Stimulated activated CD4-positive, alpha-beta T cell treated with anti-CD3 and anti-CD28 coated beads, Interleukin-2, amount 100 ng/mL, for 24 hours (primary cell): ENCODE measurements at regions not wholly inside any gene's neighbourhood (a gene's known extent, or its start where the extent isn't known, plus 50 kb on each side); places are given as distances from the start of the nearest gene placed in this dataset.

ENCODE experiments used
- DNase-seq, 2 donors: peaks; one replicate each; pipeline ENCODE4 v3.0.0-alpha.2; 2020

DNA sequence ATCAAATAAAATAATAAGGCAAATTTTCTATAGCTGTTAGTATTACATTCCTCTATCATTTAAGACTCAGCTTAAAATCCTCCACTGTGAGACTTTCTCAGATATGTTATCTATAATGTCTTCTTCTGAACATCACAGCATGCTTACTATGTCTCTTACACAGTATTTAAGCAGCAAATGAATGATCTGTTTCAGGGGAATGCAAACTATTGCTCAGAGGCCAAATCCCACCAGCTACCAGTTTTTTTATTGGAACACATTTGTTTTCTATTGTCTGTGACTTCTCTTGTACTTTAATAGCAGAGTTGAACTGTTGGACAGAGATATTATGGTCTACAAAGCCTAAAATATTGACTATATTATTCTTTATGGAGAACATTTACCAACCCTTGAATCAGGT lies 59.6 kb downstream of the C3orf38 start:
- DNase-seq, result no peak

DNA sequence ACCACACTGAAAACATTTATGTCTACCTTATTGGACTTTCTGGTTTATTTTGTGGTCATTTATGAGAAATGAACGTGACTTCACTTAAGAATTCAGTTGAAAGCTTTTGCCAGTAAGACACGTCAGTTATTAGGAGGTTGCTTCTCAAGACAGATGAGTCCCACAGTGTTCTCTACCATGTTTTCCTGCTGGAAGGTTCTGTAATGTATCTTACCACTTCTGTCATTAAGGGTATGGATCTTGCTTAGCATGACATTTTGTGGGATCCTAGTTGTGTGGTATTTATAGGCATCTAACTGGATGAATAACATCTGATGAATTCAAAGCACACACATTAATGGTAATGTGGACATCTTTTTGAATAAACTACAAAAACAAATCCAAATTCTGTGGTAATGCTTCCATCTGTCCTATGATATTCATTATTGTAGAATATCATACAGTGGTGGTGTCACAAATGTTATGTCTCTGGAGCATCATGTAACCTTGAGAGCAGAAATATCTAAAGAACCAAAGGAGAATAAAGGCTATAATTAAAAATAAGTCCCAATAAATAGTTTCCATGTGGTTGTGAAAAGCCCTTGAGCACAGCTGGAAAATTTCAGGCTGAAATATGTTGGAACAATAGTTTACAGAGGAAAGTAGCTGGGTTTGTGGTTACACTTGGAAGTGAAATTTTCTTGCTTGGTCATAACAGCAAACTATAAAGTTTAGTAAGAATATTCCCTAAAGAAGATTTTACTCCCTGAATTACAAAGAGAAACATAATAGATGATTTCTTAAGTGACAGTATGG lies 61.5 kb downstream of the C3orf38 start:
- no peak for DNase-seq

DNA sequence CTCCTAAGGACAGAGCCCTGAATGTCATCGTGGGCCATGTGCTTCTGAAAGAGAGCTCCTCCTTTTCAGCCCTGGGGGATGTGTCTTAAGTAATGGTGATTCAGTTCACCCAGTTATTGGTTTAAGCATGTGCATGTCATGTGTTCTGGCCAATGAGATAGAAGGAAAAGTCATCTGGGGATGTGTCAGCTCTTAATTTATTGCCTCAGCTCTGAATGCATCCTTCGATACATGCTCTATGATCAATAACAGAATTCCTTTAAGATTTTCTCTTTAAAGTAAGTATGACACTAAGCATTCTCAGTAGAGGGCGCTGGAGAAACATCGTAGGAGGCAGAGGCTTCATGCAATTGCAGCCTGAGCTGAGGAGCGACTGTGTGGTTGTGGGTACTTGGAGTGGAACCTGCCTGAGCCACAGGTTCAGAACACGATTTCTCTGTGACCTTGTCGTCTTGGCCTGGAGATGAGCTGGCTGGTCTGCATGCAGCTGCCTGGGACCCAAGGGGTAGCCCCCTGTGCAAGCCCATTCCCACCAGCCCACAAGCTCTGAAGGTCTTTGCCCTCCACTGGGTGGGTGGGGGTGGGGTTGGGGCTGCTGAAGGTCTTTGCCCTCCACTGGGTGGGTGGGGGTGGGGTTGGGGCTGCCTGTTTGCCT lies 69.5 kb downstream of the C3orf38 start:
- peak in 1 of 2 donors; percentile 9 for DNase-seq

DNA sequence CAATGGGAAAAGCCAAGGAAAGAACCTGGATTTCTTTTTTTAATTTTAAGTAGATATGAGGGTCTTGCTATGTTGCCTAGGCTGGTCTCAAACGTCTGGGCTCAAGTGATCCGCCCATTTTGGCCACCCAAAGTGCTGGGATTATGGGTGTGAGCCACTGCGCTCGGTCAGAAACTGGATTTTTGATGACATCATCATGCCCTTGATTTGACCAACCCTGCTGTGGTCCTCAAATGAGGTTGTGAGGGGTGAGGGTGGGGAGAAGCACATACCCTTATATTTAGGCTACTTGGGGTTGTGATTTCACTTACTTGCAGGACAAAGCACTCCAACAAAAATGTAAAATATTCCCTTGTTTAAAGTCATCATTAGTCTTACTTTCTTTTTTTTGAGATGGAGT lies 70.4 kb downstream of the C3orf38 start:
- no peak for DNase-seq

DNA sequence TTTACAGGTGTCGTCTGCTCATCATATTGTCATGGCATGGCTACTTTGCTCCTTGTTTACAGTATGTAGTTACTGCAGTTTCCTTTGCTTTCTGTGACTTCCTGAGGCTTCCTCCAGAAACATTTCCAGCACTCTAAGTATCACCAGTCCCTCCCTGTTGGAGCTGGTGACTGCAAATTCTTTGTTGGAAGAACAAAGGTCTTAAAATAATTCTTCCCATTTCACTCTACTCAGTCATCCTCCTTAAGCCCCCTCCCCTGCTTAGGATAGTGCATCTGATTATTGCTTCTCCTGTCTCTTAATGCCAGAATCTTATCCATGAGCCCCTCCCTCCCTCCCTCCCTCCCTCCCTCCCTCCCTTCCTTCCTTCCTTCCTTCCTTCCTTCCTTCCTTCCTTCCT lies 72.0 kb downstream of the C3orf38 start:
- no peak for DNase-seq

DNA sequence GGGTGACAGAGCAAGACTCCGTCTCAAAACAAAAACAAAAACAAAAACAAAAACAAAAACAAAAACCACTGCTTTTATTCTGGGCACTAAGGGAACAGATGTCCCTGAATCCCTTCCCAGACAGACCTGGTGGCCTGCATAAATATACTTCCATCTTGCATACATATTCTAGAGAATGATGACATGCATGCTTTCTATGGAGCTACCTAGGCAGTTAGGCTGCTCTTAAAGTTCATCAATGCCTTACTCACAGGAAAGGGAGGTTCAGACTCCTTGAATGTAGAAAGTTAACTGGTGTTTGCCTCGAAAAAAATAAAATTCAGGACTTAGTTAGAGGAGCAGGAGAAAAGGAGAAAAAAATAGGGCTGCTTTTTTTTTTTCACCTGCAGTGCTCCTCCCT lies 72.6 kb downstream of the C3orf38 start:
- no peak for DNase-seq

DNA sequence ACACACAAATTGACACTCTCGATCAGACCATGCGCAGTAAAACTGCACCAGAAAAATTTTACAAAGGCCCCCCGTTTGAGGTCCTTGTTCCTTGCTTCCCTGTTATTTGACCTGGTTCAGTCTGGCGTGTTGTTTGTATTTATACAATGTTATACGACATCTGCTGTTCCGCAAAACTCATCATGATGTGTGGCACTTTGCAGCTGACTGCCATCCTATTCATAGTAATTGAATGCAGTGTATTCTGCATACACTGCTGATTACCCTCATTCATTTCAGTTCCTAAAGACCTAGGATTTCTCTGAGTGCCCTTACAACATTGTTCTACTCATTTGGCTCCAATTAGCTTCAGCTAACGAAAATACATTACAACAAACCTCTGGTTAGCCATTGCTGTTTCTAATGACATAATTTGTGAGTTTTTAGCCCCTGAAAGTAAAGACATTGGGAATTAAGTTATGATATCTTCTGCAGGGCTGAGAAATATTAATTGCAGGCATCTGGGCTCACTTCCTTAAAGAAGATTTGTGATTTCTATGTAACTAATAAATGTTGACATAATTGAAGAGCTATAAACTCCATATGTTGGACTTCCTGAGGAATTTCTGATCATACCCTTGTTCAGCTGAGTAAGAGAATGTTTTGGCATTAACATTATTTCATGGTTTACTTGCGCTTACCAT lies 75.7 kb downstream of the C3orf38 start:
- no peak for DNase-seq

DNA sequence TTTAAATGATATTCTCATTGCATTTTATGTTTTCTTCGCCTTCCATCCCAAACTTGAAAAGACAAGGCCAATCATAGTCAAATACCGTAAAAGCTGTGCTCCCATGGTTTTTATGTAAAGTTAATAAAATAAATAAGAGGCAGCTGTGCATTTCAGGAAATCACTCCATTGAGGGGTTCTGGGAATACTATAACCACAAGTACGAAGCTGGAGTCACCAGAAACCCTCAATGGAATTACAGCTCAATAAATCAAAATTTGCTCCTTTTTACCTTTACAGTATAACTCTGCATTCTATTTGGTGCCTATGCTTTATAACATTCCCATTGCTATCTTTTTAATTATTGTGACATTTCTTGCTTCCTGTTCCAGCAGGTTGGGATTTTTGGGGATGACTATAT lies 77.2 kb downstream of the C3orf38 start:
- DNase-seq, result no peak

DNA sequence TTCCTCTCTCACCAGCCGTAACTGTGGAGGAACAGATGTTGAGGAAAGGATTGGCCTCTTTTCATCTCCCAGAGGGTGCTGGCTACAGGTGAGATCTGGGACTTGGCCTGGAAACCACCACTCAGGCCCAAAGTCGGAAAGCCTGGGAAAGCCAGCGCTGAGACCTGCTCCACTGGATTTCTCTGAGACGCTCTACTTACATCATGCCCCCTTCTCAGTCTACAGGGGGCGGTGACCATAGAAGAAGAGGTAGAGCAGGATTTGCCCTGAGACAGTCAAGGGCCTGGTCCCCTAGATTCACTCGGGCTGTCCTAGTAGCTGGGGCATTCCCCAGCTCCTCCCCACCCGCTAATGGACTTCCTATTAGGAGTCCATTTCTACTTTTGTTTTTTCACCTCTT lies 80.9 kb downstream of the C3orf38 start:
- DNase-seq, result no peak

DNA sequence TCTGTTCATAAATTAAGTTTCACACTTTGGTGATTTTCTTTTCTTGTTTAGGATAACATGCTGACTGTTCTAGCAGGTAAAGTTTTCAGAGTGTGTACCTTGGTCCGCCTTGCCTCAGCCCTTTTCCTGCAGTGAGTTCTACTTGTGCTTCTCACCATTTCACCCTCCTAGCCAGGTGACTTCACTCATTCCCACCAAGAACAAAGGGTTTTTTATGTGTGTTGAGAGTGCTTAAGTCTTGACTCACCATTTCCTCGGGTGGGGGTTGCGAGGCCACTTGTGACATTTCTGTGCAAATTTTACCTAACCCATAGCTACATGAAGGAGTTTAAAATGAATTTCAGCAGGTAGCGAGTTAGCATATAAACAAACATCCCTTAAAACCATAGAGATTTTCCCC lies 81.4 kb downstream of the C3orf38 start:
- DNase-seq, result no peak

DNA sequence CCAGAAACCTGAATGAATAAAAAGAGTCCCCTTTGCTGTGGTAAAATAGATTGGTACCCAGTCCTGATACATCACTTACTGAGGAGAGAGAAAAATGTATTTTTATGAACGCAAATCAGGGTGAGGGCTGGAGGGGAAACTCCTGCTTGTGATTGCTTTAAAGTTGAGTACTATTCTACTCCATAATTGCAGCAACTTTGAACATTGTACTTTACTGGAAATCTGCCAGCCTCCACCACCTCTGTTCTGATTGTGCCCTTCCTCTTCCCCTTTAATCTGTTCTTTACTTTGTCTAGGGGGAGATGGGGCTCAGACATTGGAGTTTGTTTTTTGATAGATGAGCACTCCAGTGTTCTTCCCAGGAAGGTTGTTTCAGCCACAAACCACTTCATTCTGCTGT lies 81.9 kb downstream of the C3orf38 start:
- no peak for DNase-seq

DNA sequence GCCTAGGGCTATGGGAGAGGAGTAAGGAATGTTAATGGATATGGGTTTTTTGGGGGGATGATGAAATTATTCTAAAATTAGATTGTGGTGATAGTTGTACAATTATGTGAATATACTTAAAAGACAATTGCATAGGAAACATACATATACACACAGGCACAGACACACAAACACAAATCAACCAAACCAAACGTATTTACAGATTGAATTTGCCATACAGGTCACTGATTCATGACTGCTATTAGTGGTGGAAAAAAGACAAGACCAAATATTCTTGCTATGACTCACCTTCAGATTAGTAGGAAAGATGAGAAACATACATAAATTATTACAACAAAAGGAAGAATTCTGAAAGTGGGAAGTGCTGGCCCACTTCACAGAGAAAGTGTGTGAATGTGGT lies 85.3 kb downstream of the C3orf38 start:
- no peak for DNase-seq

DNA sequence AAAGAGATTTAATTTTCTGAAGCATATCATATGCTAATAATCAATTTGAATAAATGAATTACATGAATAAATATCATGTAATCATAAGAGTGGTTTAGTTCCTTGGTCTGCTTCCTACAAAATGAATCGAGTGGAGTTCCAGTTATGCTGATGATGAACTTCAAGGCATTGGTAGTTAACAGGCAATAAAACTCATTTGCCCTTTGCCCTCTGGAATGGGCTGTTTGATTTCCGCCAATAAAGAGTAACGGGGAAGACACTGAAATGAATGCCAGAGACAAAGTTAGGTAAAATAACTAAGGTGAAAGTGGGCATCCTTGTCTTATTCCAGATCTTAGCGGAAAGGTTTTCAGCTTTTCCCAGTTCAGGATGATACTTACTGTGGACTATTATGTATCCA lies 90.1 kb downstream of the C3orf38 start:
- DNase-seq, result no peak

DNA sequence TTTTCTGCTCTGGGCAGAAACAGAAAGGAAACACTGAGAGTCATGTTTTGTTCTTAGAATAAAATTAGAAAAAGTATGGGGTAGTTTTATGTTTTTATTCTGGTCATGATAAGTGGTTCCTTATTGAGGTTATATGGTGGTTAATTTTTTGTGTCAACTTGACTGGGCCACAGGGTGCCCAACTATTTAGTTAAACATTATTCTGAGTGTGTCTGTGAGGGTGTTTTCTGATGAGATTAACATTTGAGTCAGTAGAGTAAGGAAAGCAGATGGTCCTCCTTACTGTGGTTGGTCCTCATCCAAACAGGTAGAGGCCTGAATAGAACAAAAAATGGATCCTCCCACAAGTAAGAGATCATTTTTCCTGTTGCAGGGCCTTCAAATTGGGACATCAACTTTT lies 98.9 kb downstream of the C3orf38 start:
- no peak for DNase-seq

DNA sequence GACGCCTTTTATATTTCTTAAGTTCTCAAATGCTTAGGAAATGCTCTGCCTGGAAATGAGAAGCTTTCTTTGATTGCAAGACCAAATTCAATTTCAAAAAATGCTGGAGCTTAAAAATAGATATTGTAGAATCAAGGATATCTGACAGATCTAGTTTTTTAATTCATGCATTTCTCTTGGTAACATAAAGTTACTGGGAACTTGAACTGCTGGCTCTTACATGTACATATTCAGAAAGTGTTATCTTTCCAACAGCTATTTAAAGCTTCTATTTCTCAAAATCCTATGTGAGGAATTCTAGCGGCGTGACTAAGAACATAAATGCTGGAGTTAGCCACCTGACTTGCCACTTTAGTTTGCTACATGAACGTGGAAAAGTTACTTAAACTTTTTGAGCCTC lies 109.3 kb downstream of the C3orf38 start:
- no peak for DNase-seq

DNA sequence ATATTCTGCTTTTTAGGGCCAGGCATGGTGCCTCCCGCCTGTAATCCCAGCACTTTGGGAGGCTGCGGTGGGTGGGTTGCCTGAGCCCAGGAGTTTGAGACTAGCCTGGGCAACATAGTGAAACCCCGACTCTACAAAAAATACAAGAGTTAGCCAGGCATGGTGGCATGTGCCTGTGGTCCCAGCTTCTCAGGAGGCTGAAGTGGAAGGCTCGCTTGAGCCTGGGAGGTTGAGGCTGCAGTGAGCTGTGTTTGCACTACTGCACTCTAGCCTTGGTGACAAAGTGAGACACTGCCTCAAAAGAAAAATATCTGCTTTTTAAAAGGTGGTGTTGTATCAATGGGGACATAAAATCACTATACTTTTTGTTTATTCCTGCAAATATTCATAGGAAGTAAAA lies 112.8 kb downstream of the C3orf38 start:
- no peak for DNase-seq

DNA sequence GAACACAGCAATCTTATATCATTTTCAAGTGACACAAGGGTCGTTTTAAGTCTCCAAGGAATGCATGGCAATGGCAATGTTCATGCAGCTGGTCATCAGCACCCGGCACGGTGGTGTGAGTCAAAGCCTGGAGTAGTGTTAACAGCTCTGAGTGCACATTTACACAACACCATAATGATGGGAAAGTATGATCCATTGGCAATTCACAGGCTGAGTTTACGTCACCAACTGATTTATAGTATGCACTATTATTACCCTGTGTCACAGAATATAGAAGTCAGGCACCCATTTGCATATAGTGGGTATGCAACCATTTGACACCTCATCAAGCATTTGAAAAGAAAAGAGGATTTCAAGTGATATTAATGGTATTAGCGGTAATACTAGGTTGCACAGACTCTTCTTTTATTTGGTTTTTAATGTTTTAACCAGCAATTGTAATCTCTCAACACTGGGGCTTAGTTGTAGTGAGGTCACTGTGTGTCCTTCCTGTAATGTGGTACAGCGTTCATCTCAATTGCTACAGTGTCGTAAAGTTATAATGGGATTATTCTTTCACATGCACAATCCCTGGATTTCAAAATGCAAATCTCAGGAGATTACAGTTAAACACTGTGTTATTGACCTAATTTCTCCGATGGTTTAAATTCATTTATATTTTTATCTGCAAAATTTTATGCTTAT lies 113.8 kb downstream of the C3orf38 start:
- DNase-seq, result no peak

DNA sequence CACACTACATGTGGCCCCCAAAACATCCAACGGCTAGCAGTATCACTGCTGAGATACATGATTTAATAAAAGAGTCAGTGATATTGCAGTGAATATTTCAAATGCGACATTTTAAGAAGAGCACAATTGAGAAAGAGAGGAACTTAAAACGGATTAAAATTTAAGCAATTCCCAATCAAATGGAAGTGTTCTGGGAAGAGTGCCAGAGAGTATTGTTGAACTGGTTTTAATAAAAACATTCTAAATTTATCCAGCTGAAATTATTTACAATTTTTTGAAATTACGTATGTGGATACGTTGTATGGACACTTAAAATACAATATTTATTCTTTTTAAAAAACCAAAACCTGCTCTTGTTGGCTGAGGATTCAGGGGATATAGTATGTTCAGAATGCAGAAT lies 117.7 kb downstream of the C3orf38 start:
- no peak for DNase-seq

DNA sequence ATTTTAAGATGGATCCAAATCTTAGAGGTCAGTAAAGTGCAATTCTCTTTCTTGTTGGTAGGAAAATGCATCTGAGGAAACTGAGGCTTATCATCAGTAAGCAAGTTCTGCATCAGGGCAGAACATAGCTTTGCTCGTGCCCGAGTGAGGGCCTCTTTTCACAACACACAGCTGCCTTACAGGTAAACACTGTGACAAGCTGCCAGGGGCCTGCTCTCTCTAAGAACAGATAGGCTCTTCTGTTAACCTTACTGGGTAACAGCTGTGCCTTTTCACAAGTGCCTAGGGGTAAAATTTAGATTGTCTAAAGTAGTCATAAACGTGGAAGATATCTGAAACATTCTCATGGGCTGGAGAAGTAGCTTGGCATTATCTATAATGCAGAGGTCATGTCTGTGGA lies 118.1 kb downstream of the C3orf38 start:
- no peak for DNase-seq

DNA sequence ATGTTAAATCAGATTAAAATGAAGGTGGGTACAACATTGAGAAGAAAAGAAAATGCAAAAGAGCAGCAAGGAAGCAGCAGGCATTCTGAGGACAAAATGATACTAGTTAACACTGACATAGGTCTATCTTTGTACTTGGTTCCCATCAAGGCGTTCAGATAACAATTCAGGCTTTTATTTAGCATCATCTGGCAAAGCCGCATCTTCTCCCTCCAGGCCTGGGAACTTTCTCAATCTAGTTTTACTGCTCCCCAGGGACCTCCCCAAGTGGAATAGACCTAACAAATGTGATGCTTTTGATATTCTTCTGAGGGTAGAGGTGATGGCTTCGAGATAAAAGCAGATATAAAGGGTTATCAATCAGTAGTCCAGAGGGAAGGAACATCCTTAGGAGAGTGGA lies 130.6 kb downstream of the C3orf38 start:
- DNase-seq, result no peak

DNA sequence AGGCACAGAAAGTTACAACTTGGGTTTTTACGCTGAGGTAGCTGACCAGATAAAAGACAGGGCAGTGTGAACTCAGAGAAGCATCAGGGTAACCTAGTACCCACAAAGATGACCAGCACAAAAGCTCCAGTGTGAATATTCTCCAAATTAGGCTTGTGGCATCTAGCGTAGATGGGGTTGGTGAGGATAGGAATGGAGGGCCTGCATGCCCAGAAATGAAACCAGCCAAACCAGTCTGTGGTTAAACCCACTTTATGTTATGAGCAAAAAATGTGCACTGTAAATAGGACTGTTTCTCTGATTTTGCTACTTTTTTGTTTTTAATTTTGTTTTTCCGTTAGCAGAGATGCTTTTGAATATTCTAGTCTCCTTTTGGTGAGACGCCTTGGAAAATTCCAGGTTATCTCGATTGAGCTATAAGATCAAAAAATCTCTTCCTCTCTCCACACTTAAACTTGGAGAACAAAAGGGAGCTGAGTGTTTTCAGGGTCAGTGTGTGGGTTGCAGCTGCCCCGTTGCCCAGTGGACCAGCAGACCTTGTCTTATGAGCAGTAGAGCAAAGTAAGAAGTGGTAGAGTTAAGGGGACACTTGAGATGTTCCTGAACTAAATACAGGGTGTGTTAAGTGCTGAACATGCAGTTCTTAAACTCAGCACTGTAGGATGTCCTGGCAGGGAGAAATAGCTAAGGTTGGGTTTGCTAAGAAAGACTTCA lies 132.9 kb downstream of the C3orf38 start:
- DNase-seq, result no peak

DNA sequence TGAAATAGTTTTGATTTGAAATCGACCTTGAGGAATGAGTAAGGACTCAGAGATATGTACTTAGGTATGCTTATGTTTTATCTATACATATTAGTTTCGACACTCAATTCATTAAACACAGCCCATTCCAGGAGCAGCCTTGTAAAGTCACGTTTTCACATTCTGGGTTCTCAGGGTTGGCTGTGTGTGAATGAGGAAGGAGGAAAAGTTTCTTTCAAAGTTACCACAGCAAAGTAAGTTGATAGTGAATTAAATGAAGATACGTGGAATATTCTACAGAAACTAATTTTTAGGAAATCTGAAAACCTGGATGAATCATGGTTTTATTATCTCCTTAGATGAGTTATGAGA lies 133.5 kb downstream of the C3orf38 start:
- DNase-seq, result no peak

DNA sequence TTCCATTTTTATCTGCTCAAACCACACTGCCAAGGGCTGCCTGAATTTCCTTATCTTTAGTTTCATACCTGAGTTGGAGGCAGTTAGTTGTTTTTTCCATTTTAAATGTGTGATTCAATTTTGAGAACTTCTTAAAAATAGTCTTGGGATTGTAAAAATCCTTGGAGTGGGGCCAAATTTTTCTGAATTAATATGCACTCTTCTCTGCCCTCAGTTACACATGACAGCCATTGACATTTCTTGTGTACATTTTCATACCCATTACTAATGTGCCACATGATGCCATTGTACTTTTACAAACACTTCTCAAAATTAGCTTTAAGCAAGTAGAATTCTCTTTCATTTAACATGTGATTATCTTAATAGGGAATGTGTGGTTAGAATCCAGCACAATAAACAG lies 141.7 kb downstream of the C3orf38 start:
- no peak for DNase-seq
